ENCODE measurements at regions not wholly inside any gene's neighbourhood (a gene's known extent, or its start where the extent isn't known, plus 50 kb on each side); places are given as distances from the start of the nearest gene placed in this dataset.

- TF ChIP-seq CTCF (IDR thresholded peaks at IDR 0.05) (no peak), EP300 (IDR thresholded peaks at IDR 0.05) (no peak)
Measured at GRCh38 chr11:119572481-119573424, 149.8 kb upstream of the THY1 start.

Data from tibial nerve (tissue), 4 donors.